GM20431 (cell line): ENCODE measurements at regions not wholly inside any gene's neighbourhood (a gene's known extent, or its start where the extent isn't known, plus 50 kb on each side); places are given as distances from the start of the nearest gene placed in this dataset.

Experiments used
- in situ Hi-C: fragments of 300-500 bp; cut with MseI, MboI; formaldehyde crosslinking; loops from one replicate; pipeline ENCODE4 v1.15.0; 2020; ENCODE audit warnings: low sequenced_read_pairs; ENCODE audit not compliant: unreplicated experiment

DNA sequence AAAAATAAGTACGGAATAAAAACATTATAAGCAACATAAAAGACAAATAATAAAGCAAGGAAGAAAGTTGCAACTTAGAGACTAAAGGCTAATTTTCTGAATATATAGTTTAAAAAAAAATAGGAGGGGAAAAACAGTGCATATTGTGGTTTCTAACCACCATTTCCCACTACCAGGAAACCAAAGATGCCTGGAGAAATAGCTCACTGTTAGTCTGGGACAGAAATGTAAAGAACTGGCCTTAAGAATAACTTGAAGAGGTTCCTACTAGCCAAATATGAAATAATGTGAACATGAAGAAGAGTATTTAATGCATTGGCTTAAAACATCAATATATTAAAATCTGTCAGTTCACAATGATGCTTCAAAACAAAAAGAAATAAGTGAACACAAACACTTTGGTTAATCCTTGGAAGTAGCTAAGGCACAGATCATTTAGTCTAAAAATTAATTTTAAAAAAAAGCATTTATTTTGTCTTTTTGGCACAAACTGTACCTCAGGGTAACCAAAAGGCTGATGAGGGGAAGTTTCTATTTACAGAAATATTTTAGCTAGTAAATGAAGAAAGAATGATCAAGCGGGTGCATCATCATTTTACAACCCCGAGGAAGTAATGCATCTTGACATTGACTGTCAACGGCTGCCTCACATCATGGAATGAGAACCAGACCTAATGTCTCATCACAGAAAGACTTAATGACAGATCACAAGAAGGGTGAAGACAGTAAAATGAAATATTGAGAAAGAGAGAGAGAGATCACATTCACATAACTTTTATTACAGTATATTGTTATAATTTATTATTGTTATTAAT, 297.2 kb upstream of the LDB2 start:
- in situ Hi-C loops: no loop called here

DNA sequence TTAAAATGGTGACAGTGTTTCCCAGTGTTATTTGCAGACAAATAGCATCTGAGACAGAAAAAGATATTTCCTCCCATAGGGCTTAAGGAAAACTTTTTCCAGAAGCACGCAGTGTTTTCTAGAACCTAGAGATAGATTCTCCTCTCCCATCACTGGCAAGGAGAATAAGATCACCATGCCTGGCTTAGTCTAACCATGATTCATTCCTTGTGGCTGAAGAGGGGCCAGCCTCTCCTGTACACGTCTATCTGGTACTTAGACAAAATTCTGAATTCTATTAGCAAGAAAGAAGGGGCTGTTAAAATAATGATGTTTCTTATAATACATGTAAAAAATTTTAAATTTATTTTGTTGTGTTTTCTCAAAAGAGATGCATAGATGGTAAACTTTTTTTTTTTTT, 296.1 kb upstream of the LDB2 start:
- in situ Hi-C loops: no loop called here

DNA sequence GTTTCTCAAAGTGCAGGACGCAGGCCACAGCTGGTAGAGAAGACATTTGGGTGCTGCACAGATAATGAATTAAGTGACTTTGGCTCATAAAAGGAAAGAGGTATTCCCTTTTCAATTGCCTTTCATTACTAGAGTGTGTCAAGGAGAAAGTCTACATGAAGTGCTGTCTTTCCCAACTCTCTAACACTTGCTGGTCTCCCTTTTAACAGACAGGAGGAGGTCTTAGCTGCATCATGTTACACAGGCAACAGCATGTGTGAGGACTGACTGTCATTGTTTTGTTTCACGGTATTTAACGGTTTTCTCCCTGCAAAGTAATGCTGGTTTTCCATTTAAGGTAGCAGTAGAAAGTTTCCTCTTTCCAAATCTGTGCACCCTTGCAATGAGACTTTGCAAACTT, 291.3 kb upstream of the LDB2 start:
- in situ Hi-C loops: no loop called here

DNA sequence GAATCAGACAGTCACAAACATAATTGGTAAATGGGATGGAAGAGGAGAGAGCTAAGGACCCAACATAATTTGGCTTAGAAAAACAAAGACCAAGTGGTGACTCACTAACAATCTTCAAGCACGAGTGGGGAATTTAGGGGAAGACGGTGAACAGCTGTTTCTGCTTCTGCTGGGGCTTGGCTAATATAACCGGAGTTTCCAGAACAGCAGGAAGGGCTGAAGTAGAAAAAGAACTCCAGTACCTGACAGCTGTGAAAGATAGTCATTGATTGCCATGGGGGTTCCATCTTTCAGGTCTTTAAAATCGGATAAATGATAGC, 290.9 kb upstream of the LDB2 start:
- in situ Hi-C loops: no loop called here

DNA sequence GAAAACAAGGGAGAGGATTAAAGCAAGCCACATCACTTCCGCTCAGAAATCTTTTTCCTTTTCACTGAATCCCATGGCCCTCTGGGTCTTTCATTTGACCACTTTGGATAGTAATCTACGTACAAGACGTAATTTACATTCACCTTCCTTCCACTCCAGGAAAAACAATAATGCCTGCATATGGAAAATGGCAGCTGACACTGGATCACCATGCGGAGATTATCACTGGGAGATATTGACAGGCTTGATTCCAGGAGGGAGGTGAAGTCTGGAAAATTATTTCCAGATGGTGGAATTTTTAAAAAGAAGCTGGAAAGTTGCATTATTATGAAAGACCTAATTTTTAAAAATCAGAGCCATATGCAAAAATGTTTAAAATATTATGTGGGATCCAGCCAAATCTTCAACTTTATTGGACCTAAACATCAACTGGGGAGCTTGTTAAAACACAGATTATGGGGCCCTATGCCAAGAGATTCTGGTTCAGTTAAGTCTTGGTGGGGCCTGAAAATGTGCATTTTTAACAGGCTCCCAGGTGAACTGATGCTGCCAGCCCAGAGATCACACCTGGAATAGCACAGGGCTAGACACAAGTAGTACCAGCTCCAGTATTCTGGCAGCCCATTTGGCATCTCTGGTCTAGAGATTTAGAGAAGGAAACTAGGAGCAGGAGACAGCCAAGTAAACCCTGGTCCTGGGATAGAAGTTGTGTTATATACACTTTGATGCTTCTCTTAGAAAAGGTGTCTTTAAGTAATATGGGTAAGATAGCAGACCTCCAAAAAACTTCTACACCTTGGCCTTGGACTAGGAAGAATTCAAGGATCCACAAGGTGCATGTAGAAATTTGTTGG, 290.3 kb upstream of the LDB2 start:
- in situ Hi-C loops: no loop called here

DNA sequence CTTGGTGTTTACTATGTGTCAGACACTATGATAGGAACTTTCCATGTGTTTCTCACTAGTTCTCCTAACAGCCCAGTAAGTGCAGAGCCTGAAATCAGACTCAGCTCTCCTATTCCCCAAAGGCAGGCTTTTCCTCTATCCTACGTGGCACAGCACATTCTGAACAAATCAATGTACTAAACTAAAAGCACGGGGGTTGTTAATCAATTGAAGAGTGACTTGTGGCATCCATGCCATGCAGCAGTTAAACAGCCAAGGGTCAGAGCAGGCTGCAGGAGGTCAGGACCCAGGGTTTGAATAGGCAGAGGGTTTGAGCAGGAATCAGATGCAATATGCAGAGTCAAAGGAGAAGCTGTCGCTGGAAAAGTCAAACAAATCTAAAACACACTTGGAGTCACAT, 289.7 kb upstream of the LDB2 start:
- in situ Hi-C loops: no loop called here

DNA sequence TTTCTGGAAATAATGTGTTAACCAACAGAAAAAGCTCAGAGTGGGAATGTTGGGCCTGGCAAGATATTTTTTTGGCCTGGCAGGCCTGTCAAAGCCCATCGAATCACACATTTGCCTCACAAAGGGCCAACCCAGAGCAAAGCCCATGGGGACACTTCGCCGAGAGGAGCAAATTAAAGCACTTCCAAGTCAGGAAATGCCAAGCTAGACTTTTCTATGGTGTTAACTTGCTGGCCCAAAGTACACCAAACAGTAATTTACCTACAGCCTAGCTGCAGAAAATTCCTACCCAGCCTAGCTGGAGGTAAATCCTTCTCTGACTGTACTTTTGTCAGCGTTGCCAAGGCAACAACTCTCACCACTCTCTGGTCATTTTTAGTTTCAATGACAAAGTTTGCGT, 288.6 kb upstream of the LDB2 start:
- in situ Hi-C loops: no loop called here

DNA sequence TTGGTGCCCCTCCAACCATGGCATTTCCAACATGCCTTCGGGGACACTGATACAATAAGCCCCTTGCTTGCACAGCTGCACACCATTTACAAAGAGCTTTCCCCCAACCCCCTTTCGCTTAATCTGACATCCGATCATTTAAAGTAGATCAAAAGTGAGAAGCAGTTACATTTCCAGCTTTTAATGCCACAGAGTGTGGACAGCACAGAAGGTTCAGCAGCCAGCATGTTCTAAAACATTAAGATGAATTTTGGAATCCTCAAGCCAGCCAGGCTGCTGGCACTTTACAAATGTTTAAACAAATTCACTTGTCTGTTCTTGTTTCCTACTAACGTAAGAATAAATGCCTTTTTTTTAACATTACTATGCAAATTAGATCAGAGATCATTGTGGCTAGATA, 284.4 kb upstream of the LDB2 start:
- in situ Hi-C loops: no loop called here

DNA sequence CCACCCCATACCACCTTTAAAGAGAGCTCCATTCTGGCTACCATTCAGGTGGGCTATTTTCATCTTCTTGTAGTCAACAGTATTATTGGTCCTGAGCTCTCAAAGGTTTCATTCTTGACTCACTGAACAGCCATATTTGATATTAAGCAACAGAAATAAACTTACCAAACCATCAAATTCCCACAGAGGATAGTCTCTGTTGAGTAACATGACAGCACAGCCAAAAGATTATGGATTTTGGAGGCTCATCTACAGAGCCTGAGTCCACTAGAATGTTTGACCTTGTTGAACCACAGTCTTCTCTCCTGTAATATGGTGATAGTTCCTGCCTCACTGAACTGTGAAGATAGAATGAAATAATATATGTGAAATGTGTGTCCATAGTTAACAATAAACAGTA, 276.3 kb upstream of the LDB2 start:
- in situ Hi-C loops: no loop called here

DNA sequence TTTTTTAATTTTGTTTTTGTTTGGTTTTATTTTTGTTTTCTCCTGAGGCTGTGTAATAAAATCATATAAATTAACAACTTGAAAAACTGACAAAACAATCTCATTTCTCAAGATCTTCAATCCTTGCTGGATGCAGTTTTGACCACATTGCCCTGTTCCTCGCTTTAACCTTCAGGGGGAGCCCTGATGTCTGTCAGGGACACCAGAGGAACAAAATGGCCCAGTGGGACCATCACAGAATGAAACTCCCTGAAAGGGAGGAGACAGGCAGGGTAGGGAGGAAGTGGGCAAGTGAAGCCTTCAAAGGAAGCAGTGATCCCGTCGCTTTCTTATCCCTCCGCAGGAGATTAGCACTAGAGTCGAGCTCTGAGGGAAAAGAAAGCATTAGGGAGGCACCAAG, 274.9 kb upstream of the LDB2 start:
- in situ Hi-C loops: no loop called here

DNA sequence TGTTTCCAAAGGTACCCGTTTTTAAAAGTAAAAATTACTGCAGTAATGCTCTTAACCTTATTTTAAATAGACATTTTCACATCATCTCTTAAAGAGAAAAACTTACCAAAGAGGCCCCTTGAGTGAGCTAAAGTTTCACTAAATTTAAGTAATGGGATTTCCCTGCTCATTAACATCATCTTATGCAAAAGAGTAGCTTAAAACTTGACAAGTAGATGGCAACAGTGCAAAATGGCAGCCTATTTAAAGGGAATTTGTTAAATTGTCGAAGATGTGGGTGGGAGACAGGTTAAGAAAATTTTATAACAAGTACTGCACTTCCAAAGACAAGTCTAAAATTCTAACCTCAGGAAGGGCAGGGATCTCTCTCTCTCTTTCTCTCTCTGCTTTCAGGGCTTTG, 271.7 kb upstream of the LDB2 start:
- in situ Hi-C loops: no loop called here

DNA sequence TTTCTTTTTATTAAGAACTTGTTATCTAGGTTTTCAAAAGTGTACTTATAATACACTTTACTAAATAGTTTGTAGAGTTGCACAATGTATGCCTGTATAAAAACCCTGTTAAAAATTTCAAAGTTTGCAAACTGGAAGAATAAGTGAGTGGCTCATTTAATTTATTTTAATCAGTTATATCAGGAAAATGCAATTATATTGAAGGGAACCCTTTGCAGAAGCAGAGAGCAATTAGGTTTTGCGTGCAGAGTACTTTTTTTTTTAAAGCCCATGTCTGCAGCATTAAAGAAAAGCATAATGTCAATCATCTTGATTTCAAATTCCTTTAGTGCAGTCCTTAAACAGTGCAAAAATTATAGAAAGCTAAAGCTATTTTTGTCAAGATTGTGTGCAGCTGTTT, 271.3 kb upstream of the LDB2 start:
- in situ Hi-C loops: no loop called here

DNA sequence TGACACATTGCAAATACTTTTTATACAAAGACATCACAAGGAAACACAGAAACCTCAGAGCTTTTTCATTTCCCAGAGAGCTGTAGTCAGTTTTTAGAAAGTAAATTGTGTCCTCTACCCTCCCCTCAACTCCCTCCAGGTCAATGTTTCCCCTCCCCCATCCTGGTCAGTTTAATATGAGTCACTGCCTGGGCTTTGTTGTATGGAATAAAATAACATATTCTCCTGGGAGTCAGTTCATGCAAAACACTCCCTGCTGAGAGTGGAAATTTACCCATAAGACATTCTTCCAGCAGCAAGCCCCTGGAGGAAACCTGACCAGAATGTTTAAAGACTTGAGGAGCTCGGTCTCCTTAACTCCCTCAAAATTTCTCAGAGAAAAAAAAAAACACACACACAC, 270.1 kb upstream of the LDB2 start:
- in situ Hi-C loops: no loop called here

DNA sequence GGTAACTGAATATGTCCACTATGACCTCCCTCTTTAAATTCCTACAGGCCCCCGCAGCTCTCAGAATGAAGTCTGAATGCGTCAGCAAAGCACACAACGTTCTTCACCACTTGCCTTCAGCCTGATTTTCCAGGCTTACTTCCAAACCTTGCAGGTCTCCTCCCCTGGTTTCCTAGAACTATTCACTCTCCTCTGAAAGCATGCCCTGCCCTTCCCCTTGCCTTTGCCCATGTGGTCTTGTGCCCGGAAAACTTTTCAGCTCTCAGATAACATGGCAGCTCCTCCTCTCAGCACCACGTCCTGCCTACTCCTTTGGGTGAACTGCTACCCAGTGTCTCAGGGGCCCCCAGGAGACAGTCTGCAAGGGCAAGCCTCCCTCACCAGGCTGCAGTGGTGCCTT, 268.5 kb upstream of the LDB2 start:
- in situ Hi-C loops: no loop called here

DNA sequence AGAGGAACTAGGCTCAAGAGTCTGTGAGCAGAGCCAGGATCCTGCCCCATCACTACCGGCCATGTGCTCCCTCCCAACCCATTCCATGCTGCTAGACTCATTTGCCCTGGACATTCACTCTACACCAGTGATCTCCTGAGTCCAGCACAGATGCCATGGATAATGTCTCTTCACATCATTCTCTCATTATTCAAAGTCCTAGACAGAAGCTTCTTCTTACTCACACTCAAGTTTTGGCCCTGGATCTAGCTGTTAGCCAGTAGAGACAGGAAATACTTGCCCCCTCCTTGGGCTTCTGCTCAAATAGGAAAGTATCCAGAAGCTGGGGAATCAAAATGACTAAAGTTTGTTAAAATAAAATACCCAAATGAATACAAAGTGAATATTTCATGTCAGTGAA, 266.8 kb upstream of the LDB2 start:
- in situ Hi-C loops: no loop called here

DNA sequence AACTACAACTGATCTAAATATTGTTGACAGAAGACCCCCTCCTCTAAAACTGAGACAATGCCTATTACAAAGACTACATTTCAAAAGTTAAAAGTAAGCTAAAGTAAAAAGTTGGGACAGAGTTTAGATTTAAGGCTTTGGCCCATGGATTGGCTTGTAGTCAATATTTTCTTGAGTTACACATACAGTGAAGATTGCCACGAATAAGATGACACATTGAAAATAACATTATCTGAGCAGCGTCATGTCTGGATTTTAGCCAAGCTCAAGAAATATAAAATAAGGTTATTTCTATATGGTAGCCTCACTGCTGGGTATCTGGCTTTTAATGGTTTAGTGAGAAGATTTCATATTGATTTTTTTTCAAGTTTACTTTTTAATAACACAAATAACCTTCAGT, 266.2 kb upstream of the LDB2 start:
- in situ Hi-C loops: no loop called here

DNA sequence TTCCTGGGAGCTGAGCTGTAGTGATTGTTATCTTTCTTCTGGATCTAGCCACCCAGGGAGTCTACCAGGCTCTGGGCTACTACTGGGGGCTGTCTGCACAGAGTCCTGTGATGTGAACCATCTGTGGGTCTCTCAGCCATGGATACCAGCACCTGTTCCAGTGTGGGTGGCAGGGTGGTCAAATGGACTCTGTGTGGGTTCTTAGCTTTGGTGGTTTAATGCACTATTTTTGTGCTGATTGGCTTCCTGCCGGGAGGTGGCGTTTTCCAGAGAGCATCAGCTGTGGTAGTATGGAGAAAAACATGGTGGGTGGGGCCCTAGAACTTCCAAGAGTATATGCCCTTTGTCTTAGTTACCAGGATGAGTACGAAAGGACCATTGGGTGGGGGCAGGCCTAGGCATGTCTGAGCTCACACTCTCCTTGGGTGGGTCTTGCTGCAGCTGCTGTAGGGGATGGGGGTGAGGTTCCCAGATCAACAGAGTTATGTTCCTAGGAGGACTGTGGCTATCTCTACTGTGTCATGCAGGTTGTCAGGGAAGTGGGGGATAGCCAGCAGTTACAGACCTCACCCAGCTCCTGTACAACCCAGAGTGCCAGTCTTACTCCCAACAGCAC, 264.8 kb upstream of the LDB2 start:
- in situ Hi-C loops: no loop called here

DNA sequence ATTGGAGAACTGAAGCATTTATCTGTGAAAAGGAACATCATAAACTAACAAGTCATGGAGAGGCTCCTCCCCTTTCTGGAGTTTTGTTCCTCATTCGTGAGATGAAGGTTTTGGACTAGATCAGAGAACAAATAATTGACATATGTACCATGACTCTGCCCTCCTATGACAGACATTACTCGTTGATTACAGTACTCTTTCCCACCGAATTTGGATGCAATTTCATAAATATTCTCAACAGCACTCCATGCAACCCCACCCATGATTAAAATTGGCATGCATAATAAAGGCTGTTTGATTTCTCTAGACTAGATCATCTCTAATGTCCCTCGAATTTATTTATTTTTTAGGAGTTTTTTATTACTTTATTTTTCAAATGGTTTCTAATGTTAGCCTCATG, 258.9 kb upstream of the LDB2 start:
- in situ Hi-C loops: no loop called here

DNA sequence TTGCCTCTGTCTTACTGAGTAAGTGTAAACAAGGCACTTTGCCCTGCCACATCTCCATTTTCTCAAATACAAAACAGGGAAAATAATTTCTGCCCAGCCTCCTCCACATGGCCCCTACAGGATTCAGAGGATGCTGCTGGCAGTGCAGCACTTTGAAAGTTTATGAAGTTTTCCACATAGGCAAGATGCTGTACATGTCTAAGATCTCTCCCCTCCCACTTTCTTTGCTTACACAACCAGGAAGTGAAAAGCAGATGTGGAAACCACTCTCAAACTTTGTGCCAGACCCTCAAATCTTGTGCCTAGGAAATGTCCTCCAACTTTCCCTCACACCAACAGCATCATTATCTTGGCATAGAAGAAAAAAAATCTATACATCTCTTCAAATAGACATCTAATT, 257.0 kb upstream of the LDB2 start:
- in situ Hi-C loops: no loop called here

DNA sequence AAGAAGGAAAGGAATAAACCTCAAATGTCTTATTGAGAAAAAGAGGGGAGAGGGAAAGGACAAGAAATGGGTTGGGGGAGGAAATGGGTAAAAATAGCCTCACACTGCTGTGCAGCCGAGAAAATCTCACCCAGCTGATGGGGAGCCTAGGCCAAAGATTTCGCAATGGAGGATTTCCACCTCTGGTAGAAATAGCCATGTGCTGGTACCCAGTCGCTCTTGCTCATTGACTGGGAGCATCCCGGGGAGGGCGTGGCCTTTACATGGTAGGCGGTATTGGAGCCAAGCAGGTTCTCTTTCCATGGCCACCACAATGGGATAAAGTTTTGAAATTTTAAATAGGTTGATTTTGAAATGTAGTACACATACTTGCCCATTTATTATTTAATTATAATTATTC, 255.1 kb upstream of the LDB2 start:
- in situ Hi-C loops: no loop called here

DNA sequence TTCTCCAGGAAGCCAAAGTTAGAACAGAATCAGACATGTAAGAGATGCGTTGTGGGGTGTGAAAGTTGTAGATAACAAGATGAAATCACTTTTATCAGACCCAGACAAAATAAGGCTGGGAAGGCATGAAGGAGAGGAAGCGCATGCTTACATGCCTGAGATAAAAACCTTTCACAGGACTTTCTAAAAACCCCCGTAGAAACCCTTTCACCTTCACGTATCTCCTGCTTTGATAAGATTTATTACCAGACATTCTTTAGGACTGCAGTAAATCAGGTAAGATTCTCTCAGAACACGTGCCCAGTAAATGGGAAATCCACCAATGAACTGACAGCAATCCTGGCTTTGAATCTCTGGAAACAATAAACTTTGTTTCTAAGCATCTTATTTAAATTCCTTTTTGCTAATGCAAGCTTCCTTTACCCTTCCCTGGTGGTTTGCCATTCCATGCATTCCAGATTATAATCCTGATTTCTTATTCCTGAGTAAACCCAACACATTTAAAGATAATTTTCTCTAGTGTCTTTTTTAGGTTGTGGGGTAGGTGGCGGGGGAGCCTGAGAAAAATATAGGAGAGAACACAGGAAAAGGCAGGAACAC, 254.6 kb upstream of the LDB2 start:
- in situ Hi-C loops: no loop called here
